ENCODE measurements at regions not wholly inside any gene's neighbourhood (a gene's known extent, or its start where the extent isn't known, plus 50 kb on each side); places are given as distances from the start of the nearest gene placed in this dataset.

DNA sequence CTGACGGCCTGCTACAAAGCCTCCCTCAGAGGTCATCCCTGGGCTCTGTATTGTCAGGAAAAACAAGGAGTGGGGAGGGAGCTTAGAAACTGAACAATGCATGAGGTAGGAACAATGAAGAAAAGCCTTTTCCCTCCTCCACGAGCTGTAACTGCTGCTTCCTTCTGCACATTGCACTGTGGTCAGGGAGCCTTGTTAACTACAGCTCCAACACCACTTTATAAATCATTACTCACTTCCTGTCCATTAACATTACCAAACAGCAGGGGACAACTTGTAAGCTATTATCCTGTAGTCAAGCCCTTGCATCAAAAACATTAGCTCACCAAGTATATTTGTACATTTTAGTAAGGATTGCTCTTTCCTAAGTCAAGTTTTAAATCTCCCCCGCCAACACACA, 336.0 kb upstream of the NR5A2 start:
- H3K27ac Mint-ChIP-seq = no peak overlapping the region
- H3K4me3 ChIP-seq = no peak overlapping the region
- H3K27me3 ChIP-seq = no peaks in the 10 kb centered on the region
- H3K9me3 ChIP-seq (ENCODE audit: low read depth) = no peaks in the 10 kb centered on the region
- H4K20me1 ChIP-seq (ENCODE audit: low read depth) = no peaks in the 10 kb centered on the region
- H3K4me2 ChIP-seq = no peak overlapping the region
- TF ChIP-seq EZH2 (IDR thresholded peaks at IDR 0.05) (no peak), EZH2phosphoT487 (IDR thresholded peaks at IDR 0.05) (no peak), CTCF (IDR thresholded peaks at IDR 0.05) (no peak)
- H3K4me1 ChIP-seq = peaks cover 31% of the 10 kb centered on the region
- no peak overlapping the region for H3K27ac ChIP-seq
- H3K36me3 ChIP-seq = no peaks in the 10 kb centered on the region
- no peak overlapping the region for H3K4me3 Mint-ChIP-seq
- H2AFZ ChIP-seq (replicated peaks) = no peak overlapping the region
- H3K27me3 Mint-ChIP-seq (ENCODE audit: insufficient read depth, low read depth) = peaks cover 2% of the 10 kb centered on the region
- no peaks in the 10 kb centered on the region for H3K79me2 ChIP-seq (ENCODE audit: low read depth)
- peak; percentile 69 for DNase-seq (ENCODE audit: low spot score)
- no peak overlapping the region for H3K9ac ChIP-seq
- peaks cover 18% of the 10 kb centered on the region for H3K4me1 Mint-ChIP-seq
- no peaks in the 10 kb centered on the region for H3K9me3 Mint-ChIP-seq
- no peaks in the 10 kb centered on the region for H3K36me3 Mint-ChIP-seq
- no peaks in the 10 kb centered on the region for H3F3A ChIP-seq (ENCODE audit: low read depth)

- H3K27ac ChIP-seq = no peak overlapping the region
These were observed 333.8 kb upstream of the NR5A2 start for GRCh38 chr1:199693724-199694123.

DNA sequence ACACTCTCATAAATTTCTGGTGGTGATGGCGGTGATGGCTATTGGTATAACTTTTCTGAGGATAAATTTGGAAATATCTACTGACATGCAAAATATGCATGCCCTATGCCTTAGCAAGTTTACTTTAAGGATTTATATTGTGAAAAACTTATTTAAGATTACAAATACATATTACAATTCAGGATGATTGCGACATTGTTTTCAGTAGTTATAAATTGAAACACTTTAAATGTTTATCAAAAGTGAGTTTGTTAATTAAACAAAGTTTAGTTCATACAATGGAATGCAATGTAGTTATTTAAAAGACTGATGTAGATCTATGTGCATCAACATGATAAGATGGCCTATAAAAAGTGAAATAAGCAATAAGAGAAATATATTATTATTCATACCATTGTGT, 331.3 kb upstream of the NR5A2 start:
- no peaks in the 10 kb centered on the region for H3K9me3 Mint-ChIP-seq
- no peak for TF ChIP-seq EZH2phosphoT487 (IDR thresholded peaks at IDR 0.05)
- Histone ChIP-seq H4K20me1 (ENCODE audit: low read depth) (no peaks in the 10 kb centered on the region), H3K4me1 (peaks cover 4% of the 10 kb centered on the region), H3K36me3 (no peaks in the 10 kb centered on the region), H3K9ac (no peak overlapping the region), H3F3A (ENCODE audit: low read depth) (no peaks in the 10 kb centered on the region), H3K4me2 (no peak overlapping the region), H3K4me3 (no peak overlapping the region), H3K79me2 (ENCODE audit: low read depth) (no peaks in the 10 kb centered on the region), H3K27ac (no peak overlapping the region), H3K27me3 (no peaks in the 10 kb centered on the region), H2AFZ (replicated peaks) (no peak overlapping the region), H3K9me3 (ENCODE audit: low read depth) (no peaks in the 10 kb centered on the region)
- H3K27me3 Mint-ChIP-seq (ENCODE audit: insufficient read depth, low read depth) = peaks cover 2% of the 10 kb centered on the region
- H3K4me1 Mint-ChIP-seq = peaks cover 7% of the 10 kb centered on the region
- H3K4me3 Mint-ChIP-seq = no peak overlapping the region
- no peak overlapping the region for H3K27ac Mint-ChIP-seq
- no peaks in the 10 kb centered on the region for H3K36me3 Mint-ChIP-seq
- DNase-seq (ENCODE audit: low spot score) = no peak

More at GRCh38 chr1:199693724-199694123, 333.8 kb upstream of the NR5A2 start:
- Mint-ChIP-seq H3K27me3 (ENCODE audit: insufficient read depth, low read depth) (peaks cover 2% of the 10 kb centered on the region), H3K4me3 (no peak overlapping the region), H3K9me3 (no peaks in the 10 kb centered on the region), H3K36me3 (no peaks in the 10 kb centered on the region), H3K27ac (no peak overlapping the region), H3K4me1 (peaks cover 10% of the 10 kb centered on the region)
- no peaks in the 10 kb centered on the region for H3K36me3 ChIP-seq
- H3K9ac ChIP-seq = no peak overlapping the region
- no peaks in the 10 kb centered on the region for H4K20me1 ChIP-seq (ENCODE audit: low read depth)
- no peaks in the 10 kb centered on the region for H3F3A ChIP-seq (ENCODE audit: low read depth)
- H3K9me3 ChIP-seq (ENCODE audit: low read depth) = no peaks in the 10 kb centered on the region
- no peak overlapping the region for H3K4me2 ChIP-seq
- peaks cover 22% of the 10 kb centered on the region for H3K4me1 ChIP-seq
- no peak for DNase-seq (ENCODE audit: low spot score)
- no peak overlapping the region for H3K4me3 ChIP-seq
- H2AFZ ChIP-seq (replicated peaks) = no peak overlapping the region
- no peaks in the 10 kb centered on the region for H3K27me3 ChIP-seq
- TF ChIP-seq CTCF (IDR thresholded peaks at IDR 0.05) = no peak
- TF ChIP-seq EZH2phosphoT487 (IDR thresholded peaks at IDR 0.05) = no peak
- no peak for TF ChIP-seq EZH2 (IDR thresholded peaks at IDR 0.05)
- H3K79me2 ChIP-seq (ENCODE audit: low read depth) = no peaks in the 10 kb centered on the region

- Histone ChIP-seq H2AFZ (replicated peaks) (no peak overlapping the region), H3K4me1 (no peaks in the 10 kb centered on the region), H3K9ac (no peak overlapping the region), H3K27ac (no peak overlapping the region), H3K9me3 (ENCODE audit: low read depth) (no peaks in the 10 kb centered on the region), H4K20me1 (ENCODE audit: low read depth) (no peaks in the 10 kb centered on the region), H3K4me3 (no peak overlapping the region), H3K79me2 (ENCODE audit: low read depth) (no peaks in the 10 kb centered on the region), H3K27me3 (no peaks in the 10 kb centered on the region), H3K36me3 (no peaks in the 10 kb centered on the region), H3K4me2 (no peak overlapping the region), H3F3A (ENCODE audit: low read depth) (no peaks in the 10 kb centered on the region)
- Mint-ChIP-seq H3K9me3 (no peaks in the 10 kb centered on the region), H3K27ac (no peak overlapping the region), H3K36me3 (no peaks in the 10 kb centered on the region), H3K4me3 (no peak overlapping the region), H3K4me1 (no peaks in the 10 kb centered on the region), H3K27me3 (ENCODE audit: insufficient read depth, low read depth) (peaks cover 2% of the 10 kb centered on the region)
- TF ChIP-seq EZH2phosphoT487 (IDR thresholded peaks at IDR 0.05) (no peak), CTCF (IDR thresholded peaks at IDR 0.05) (no peak), EZH2 (IDR thresholded peaks at IDR 0.05) (no peak)
- no peak for DNase-seq (ENCODE audit: low spot score)
These were observed 329.3 kb upstream of the NR5A2 start for GRCh38 chr1:199698222-199698621.

Measured in neural progenitor cell (in vitro differentiated cells).